ENCODE measurements at regions not wholly inside any gene's neighbourhood (a gene's known extent, or its start where the extent isn't known, plus 50 kb on each side); places are given as distances from the start of the nearest gene placed in this dataset.
"Not testable (repeated sequence)": the region's sequence is repeated elsewhere in the genome, so short reads cannot be mapped to it uniquely, and the experiment has no call there.

- no peak for DNase-seq (ENCODE audit: extremely low read depth in 1 of 11, low read depth in 9 of 11, low spot score in 4 of 11)
These were observed 273.9 kb upstream of the ZNF32 start for GRCh38 chr10:43922335-43923280.

DNA sequence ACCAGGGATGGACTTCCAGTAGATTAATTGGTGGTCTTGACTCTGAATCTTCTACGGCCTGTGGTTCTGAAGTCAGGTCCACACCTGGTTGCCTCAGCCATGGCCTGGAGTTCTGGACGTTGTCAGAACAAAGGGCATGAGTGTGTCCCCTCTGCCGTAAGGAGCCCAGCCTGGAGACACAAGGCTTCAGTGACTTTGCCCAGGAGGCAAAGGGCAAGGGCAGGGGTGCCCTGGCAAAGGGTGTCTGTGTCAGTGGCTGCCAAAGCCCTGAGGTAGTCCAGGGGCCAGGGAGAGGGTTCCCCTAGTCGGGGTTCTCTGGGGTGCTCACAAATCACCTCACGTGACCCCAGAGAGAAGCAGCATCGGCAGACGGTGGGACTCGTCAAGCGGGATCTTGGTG is 273.2 kb upstream of the ZNF32 start:
- no peak for DNase-seq (ENCODE audit: extremely low read depth in 1 of 11, low read depth in 9 of 11, low spot score in 4 of 11)

DNA sequence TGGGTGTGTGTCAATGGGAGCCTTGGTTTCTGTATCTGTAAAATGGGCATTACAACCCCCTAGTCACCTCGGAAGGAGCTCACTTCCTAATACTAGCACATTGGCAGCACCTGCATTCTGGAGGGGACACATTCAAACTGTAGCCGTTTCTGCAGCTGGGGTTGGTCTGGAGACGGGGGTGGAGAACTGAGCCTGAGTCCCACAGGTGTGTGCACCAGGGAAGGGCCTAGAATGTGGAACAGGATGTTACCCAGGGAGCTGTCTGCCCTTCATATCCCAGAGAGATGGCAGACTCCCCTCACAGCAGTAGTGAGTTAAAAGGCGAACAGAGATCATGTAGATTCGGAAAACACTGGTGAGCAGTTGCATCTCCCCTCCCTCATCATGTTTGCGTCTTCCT is 272.8 kb upstream of the ZNF32 start:
- DNase-seq (ENCODE audit: extremely low read depth in 1 of 11, low read depth in 9 of 11, low spot score in 4 of 11): no peak

- not testable (repeated sequence) for DNase-seq (ENCODE audit: extremely low read depth in 1 of 11, low read depth in 9 of 11, low spot score in 4 of 11)
These were observed 271.6 kb upstream of the ZNF32 start for GRCh38 chr10:43920236-43920758.

GRCh38 chr10:43913676-43914235 is 265.1 kb upstream of the ZNF32 start:
- no peak for DNase-seq (ENCODE audit: extremely low read depth in 1 of 11, low read depth in 9 of 11, low spot score in 4 of 11)

- DNase-seq (ENCODE audit: extremely low read depth in 1 of 11, low read depth in 9 of 11, low spot score in 4 of 11): no peak
These were observed 263.8 kb upstream of the ZNF32 start for GRCh38 chr10:43912469-43912868.

DNA sequence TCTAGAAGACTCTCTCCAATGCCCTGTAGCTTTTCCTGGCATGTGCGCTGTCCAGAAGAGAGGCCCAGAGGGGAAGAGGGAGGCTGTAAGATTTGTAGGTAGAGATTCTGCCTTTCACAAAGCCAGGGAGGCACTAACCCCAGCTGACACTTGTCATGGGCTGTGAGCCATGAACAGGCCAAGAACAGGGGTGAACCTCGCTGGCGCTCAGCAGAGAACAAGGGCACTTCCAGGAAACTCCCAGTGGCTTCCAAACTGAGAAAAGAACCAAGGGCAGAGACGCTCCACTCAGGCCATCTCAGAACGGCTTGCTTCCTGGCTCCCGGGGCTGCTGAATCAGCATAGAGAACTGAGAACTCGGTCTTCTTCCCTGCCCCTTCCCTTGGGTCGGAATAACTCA is 257.8 kb upstream of the ZNF32 start:
- no peak for DNase-seq (ENCODE audit: extremely low read depth in 1 of 11, low read depth in 9 of 11, low spot score in 4 of 11)

DNA sequence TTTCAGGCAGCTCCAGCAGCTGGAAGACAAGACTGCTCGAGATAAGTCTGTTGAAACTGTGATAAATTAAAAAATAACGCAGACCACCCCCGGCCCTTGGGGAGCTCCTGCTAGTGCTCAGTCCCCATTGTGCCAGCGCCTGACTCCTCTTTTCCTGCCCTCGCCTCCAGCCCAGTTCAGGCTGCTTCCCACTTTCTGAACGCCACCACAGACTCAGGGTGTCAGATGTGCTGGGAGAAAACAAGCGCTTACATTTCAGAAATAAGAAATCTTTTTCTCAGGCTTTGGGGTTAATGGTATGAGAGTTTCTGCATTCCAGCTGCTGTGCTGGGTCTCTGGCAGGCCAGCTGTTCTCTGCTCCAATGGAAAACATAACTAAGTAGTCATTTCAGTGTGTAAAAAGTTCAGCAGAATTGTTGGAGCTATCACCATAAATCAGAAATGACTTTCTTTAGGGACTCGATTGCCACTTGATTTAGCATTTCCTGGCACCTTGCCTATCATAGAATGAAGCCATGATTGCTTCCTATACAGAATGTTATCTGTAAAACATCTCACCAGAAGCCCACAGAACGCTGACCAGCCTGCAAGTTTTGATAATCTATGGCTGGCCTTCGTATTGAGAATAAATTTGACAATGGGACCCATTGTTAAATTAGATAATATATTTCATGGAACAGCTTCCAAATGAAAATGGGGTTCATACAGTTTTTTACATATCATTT is 257.0 kb upstream of the ZNF32 start:
- DNase-seq (ENCODE audit: extremely low read depth in 1 of 11, low read depth in 9 of 11, low spot score in 4 of 11): peak in 7 of 11 donors; percentile 48 to 63 (median 62)

DNA sequence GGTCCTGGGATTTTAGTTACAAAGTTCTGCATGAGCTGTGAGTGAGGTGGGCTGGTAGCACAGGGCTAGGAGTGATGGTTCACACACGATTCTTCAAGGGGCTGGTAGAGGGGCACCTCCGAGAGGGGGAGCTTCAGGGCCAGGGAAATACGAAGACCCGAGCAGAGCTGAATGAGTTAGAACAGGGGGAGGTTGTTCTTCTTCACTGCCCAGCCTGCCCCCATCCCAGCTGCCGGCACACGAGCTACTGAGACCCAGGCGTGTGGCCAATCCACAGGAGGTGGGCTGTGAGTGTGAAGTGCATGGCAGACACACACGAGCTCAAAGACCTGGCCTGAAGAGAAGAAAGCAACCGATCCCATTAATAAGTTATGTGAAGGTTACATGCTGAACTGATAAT is 256.2 kb upstream of the ZNF32 start:
- DNase-seq (ENCODE audit: extremely low read depth in 1 of 11, low read depth in 9 of 11, low spot score in 4 of 11): no peak

DNA sequence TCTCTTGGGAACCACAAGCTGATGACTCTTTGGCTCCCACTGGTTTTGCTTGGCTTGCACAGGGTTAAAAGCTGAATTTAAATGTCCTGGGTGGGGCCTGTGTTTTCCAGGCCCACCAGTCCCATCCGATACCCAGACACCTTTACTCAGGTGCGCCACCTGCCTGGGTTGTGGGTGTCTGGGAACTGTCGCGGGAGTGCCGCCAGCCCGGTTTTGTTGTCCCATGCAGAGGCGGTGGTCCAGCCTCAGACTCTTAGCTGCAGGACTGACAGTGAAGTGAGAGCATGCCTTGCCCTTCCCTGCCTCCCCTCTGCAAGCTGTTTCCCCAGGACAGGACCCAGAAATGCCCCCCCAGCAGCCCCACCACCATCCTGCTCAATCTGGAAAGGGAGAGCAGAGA is 255.6 kb upstream of the ZNF32 start:
- DNase-seq (ENCODE audit: extremely low read depth in 1 of 11, low read depth in 9 of 11, low spot score in 4 of 11): no peak

DNA sequence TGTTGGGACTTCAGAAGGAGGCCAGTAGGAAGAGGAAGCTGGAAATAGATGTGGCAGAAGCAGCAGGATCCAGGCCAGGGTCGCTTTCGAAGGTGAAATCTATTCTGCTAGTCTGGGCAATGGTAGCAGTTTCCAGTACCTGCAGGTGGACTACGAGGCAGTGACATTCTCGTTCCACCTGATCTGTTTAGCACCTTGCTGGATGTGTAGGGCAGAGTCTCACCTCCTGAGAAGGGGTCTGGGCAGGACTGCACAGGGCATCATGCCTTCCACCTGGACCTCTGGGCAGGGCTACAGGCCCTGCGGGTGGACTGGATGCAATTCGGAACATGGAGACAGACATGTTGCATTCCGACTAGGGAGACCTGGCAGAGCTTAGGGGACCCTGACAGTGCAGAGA is 254.8 kb upstream of the ZNF32 start:
- no peak for DNase-seq (ENCODE audit: extremely low read depth in 1 of 11, low read depth in 9 of 11, low spot score in 4 of 11)

GRCh38 chr10:43902842-43903241 is 254.2 kb upstream of the ZNF32 start:
- no peak for DNase-seq (ENCODE audit: extremely low read depth in 1 of 11, low read depth in 9 of 11, low spot score in 4 of 11)

DNA sequence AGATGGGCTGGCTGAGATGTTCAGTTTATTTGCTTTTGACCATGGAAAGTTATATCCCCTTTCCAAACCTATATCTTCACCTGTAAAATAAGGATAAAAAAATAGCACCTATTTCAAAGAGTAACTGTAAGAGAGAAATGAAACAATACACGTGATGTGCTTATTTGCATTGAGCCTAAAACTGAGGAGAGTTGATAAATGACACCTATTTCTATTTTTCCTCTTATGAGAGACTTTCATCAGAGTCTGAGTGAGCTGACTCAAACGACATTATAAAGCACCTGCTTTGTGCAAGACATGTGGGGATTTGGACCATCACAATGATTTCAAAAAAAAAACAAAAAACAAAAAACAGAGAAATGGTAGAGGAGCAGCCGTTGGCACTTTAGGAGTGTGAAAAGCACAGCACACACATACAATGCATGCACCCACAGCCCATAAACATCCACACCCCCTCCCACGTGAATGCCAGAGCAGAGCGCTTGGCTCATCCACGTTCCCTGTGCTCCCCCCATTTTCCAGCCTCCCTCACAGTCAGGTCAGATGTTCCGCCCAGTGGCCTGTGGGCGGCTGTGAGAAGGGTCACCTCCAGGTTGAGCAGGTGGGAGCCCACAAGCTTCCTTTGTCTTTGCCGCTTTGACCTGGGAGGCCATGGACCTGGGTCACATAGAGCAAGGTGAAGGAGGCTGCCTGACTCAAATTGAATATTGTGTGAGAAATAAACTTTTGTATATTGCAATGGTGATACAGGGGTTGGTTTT is 253.2 kb upstream of the ZNF32 start:
- no peak for DNase-seq (ENCODE audit: extremely low read depth in 1 of 11, low read depth in 9 of 11, low spot score in 4 of 11)

DNA sequence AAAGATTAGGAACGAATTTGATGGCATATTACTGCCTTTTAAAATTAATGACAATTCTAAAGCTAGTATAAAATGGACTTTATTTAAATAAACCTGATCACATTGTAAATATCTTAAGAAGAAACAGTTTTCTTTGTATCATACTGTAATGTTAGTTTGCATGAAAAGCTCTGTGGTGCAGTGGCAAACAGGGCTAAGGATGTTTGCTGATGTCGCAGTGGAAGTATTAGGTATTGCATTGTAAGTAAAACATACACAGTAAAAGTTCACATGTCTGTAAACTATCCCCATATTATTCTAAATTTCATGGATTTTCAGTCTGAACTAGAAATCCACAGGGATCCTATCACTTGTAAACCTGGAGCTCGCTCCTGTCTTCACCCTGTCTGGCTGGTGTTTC is 252.6 kb upstream of the ZNF32 start:
- DNase-seq (ENCODE audit: extremely low read depth in 1 of 11, low read depth in 9 of 11, low spot score in 4 of 11): no peak

DNA sequence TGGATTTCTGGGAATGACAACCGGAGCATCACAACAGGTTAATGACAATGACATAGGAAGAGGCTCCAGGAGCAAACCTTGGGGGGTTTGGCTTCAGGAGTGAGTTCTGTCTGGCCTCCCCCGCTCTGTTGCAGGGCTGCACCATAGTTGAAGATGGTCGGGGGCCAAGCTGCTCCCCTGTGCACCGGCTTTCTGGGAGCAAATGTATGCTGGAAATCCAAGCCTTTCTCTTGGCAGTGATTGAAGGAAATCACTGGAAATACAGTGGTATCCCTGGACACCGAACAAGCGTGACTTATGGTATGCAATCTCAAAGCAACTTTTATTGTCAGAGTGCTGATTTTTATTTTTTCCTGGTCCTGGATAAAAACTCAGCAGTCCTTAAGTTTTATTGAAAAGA is 251.9 kb upstream of the ZNF32 start:
- DNase-seq (ENCODE audit: extremely low read depth in 1 of 11, low read depth in 9 of 11, low spot score in 4 of 11): no peak

- no peak for DNase-seq (ENCODE audit: extremely low read depth in 1 of 11, low read depth in 9 of 11, low spot score in 4 of 11)
These were observed 250.7 kb upstream of the ZNF32 start for GRCh38 chr10:43899224-43899959.

- DNase-seq (ENCODE audit: extremely low read depth in 1 of 11, low read depth in 9 of 11, low spot score in 4 of 11): no peak
These were observed 249.9 kb upstream of the ZNF32 start for GRCh38 chr10:43898592-43898991.

- no peak for DNase-seq (ENCODE audit: extremely low read depth in 1 of 11, low read depth in 9 of 11, low spot score in 4 of 11)
These were observed 249.2 kb upstream of the ZNF32 start for GRCh38 chr10:43897765-43898419.

Measured in renal cortex interstitium (tissue), 11 donors.